A549 (cell line): ENCODE measurements at regions not wholly inside any gene's neighbourhood (a gene's known extent, or its start where the extent isn't known, plus 50 kb on each side); places are given as distances from the start of the nearest gene placed in this dataset.

Source experiments
- ATAC-seq, 2 experiments: fragments of 200-7000 bp in 1 of 2; fragments of >200 bp in 1 of 2; cut with Nextera tagmentation in 1 of 2; cut with Tn5 transposase in 1 of 2; 3 replicates each; pipeline versions ENCODE4 v1.8.0 to v1.9.1; 2018 to 2020; ENCODE audit warnings: mild to moderate bottlenecking in 1 of 2, moderate library complexity in 1 of 2
- CTCF ChIA-PET: fragments of 300-600 bp; sonication (Branson Sonifier 250); formaldehyde crosslinking; extraction: SDS; loops from one replicate; lab custom pipeline; 2021; ENCODE audit warnings: antibody characterized with exemption, inconsistent platforms; lab: Yijun Ruan, JAX
- POLR2A ChIA-PET: fragments of 350-600 bp; formaldehyde crosslinking; extraction: SDS; loops from one replicate; lab custom pipeline; 2021; ENCODE audit warnings: antibody characterized with exemption, inconsistent platforms; lab: Yijun Ruan, JAX
- DNase-seq, 2 experiments: peaks; one replicate each; pipeline versions ENCODE4 v3.0.0 to v3.0.0-alpha.2; 2011 to 2016; ENCODE audit warnings: low read depth in 1 of 2, low spot score in 1 of 2
- FAIRE-seq: peaks from 2 replicates; lab custom pipeline; 2011; peaks lifted over from hg19 to GRCh38; lab: Jason Lieb, UNC
- H3K27ac ChIP-seq, 2 experiments: fragments of >200 bp; sonication (Bioruptor Twin); formaldehyde crosslinking; 3 replicates each; pipeline ENCODE4 v1.5.1; 2016 to 2017
- H3K4me1 ChIP-seq: fragments of >200 bp; sonication (Bioruptor Twin); formaldehyde crosslinking; 3 replicates; pipeline ENCODE4 v1.6.1; 2016
- H3K4me2 ChIP-seq: fragments of >200 bp; sonication (Bioruptor Twin); formaldehyde crosslinking; 3 replicates; pipeline ENCODE4 v1.6.1; 2016
- H3K4me3 ChIP-seq: fragments of >200 bp; sonication (Bioruptor Twin); formaldehyde crosslinking; 3 replicates; pipeline ENCODE4 v1.5.1; 2016
- H3K9me3 ChIP-seq: fragments of >200 bp; sonication (Bioruptor Twin); formaldehyde crosslinking; 3 replicates; pipeline ENCODE4 v1.6.1; 2016
- BCL3 ChIP-seq: fragments of >200 bp; sonication (Bioruptor Twin); formaldehyde crosslinking; IDR thresholded peaks from 3 replicates; pipeline ENCODE4 v1.6.1; 2016
- CTCF ChIP-seq: fragments of >200 bp; sonication (Bioruptor Twin); formaldehyde crosslinking; IDR thresholded peaks from 3 replicates; pipeline ENCODE4 v1.5.1; 2016
- EHF ChIP-seq: fragments of 250-450 bp; sonication (Bioruptor Pico); IDR thresholded peaks from 2 replicates; pipeline ENCODE4 v1.5.0; 2020; ENCODE audit warnings: mild to moderate bottlenecking
- ELK1 ChIP-seq: fragments of 150-350 bp; IDR thresholded peaks from 2 replicates; pipeline ENCODE4 v1.6.1; 2014; ENCODE audit warnings: low read depth, mild to moderate bottlenecking, low read length
- FOSB ChIP-seq: fragments of 250-450 bp; sonication (Bioruptor Pico); IDR thresholded peaks from 2 replicates; pipeline ENCODE4 v1.5.0; 2020; ENCODE audit warnings: mild to moderate bottlenecking, moderate library complexity
- FOSL2 ChIP-seq, 2 experiments: fragments of 450-650 bp in 1 of 2; fragments of >200 bp in 1 of 2; sonication (Bioruptor Twin) in 1 of 2; formaldehyde crosslinking; IDR thresholded peaks; 2 replicates each; pipeline versions ENCODE4 v1.5.0 to v1.6.1; 2016 to 2020; ENCODE audit warnings: mild to moderate bottlenecking in 1 of 2, moderate library complexity in 1 of 2
- FOXS1 ChIP-seq: fragments of 250-450 bp; sonication (Bioruptor Pico); IDR thresholded peaks from 2 replicates; pipeline ENCODE4 v1.5.0; 2020; ENCODE audit warnings: mild to moderate bottlenecking, moderate library complexity
- HEYL ChIP-seq: fragments of 250-450 bp; sonication (Bioruptor Pico); IDR thresholded peaks from 2 replicates; pipeline ENCODE4 v1.8.0; 2021; ENCODE audit warnings: mild to moderate bottlenecking, moderate library complexity
- HOXB5 ChIP-seq: fragments of 250-450 bp; sonication (Bioruptor Pico); IDR thresholded peaks from 2 replicates; pipeline ENCODE4 v1.5.0; 2020; ENCODE audit warnings: mild to moderate bottlenecking, moderate library complexity
- JUN ChIP-seq, 2 experiments: fragments of >200 bp; sonication (Bioruptor Twin); formaldehyde crosslinking; IDR thresholded peaks; 2 replicates in 1 of 2; 3 replicates in 1 of 2; pipeline ENCODE4 v1.6.1; 2016 to 2017
- KDM1A ChIP-seq: fragments of 200-600 bp; sonication (generic); IDR thresholded peaks from 2 replicates; pipeline ENCODE4 v1.6.1; 2016; ENCODE audit warnings: low read depth, mild to moderate bottlenecking
- KDM5A ChIP-seq: fragments of 200-600 bp; sonication (generic); IDR thresholded peaks from 2 replicates; pipeline ENCODE4 v1.6.1; 2016; ENCODE audit warnings: antibody characterized with exemption, mild to moderate bottlenecking
- MAX ChIP-seq: IDR thresholded peaks from 2 replicates; pipeline ENCODE4 v1.6.1; 2012
- NPAS2 ChIP-seq: fragments of 250-450 bp; sonication (Bioruptor Pico); IDR thresholded peaks from 2 replicates; pipeline ENCODE4 v1.8.0; 2022; ENCODE audit warnings: mild to moderate bottlenecking, moderate library complexity, borderline replicate concordance
- PBX3 ChIP-seq: IDR thresholded peaks from 2 replicates; pipeline ENCODE4 v1.6.1; 2012
- RCOR1 ChIP-seq: fragments of 150-350 bp; IDR thresholded peaks from 2 replicates; pipeline ENCODE4 v1.6.1; 2014; ENCODE audit warnings: antibody characterized with exemption, low read length, low read depth
- RFX5 ChIP-seq: fragments of 450-650 bp; IDR thresholded peaks from 2 replicates; pipeline ENCODE4 v1.7.1; 2014; ENCODE audit warnings: antibody characterized with exemption, mild to moderate bottlenecking, moderate library complexity
- SMC3 ChIP-seq: fragments of >200 bp; sonication (Bioruptor Twin); formaldehyde crosslinking; IDR thresholded peaks from 3 replicates; pipeline ENCODE4 v1.6.1; 2018; ENCODE audit warnings: inconsistent platforms
- SREBF2 ChIP-seq: fragments of 450-650 bp; IDR thresholded peaks from 2 replicates; pipeline ENCODE4 v1.6.1; 2014; ENCODE audit warnings: mild to moderate bottlenecking, moderate library complexity
- TP53 ChIP-seq: fragments of 250-450 bp; sonication (Bioruptor Pico); IDR thresholded peaks from 2 replicates; pipeline ENCODE4 v1.5.0; 2021; ENCODE audit warnings: mild to moderate bottlenecking, moderate library complexity
- USF2 ChIP-seq: fragments of 450-650 bp; IDR thresholded peaks from 2 replicates; pipeline ENCODE4 v1.6.1; 2014; ENCODE audit warnings: antibody characterized with exemption
- WGBS: methylation state at CpG from one replicate; pipeline ENCODE4 v1.1.6; 2017; ENCODE audit errors: missing lambda C conversion rate; 5-methylcytosine and 5-hydroxymethylcytosine counted together

GRCh38 chr11:134920851-134921608, 509.0 kb upstream of the B3GAT1 start:
- CTCF ChIA-PET, result no interaction called here
- POLR2A ChIA-PET, result no interaction called here
- no peak for DNase-seq
- 21% methylated on average over 8 of the region's 8 CpGs for WGBS
- Histone ChIP-seq H3K4me1 (no peaks in the 10 kb centered on the region), H3K9me3 (no peaks in the 10 kb centered on the region), H3K4me3 (no peak overlapping the region), H3K27ac (no peak overlapping the region), H3K4me2 (no peak overlapping the region)
- no peak for ATAC-seq
- TF ChIP-seq KDM5A, result no peak
- TF ChIP-seq TP53, result no peak
- TF ChIP-seq FOSB (CRISPR knock-in tag), result no peak
- no peak for TF ChIP-seq ELK1
- TF ChIP-seq EHF, result no peak
- no peak for TF ChIP-seq RFX5
- no peak for TF ChIP-seq KDM1A
- TF ChIP-seq FOXS1 (CRISPR knock-in tag), result no peak
- no peak for TF ChIP-seq USF2
- TF ChIP-seq PBX3, result no peak
- TF ChIP-seq SREBF2, result no peak
- no peak for FAIRE-seq

- no peaks in the 10 kb centered on the region for H3K9me3 ChIP-seq
- H3K4me1 ChIP-seq, result no peaks in the 10 kb centered on the region
- no peak overlapping the region for H3K4me2 ChIP-seq
- ChIA-PET CTCF (no interaction called here), POLR2A (no interaction called here)
- H3K4me3 ChIP-seq, result no peak overlapping the region
- ATAC-seq (no peak), DNase-seq (no peak), FAIRE-seq (no peak)
- H3K27ac ChIP-seq, result no peak overlapping the region
- 7% methylated on average over 9 of the region's 9 CpGs for WGBS
- no peak for TF ChIP-seq SMC3
- TF ChIP-seq TP53, result no peak
- TF ChIP-seq FOSL2 (IDR thresholded peaks at IDR 0.05), result no peak
- no peak for TF ChIP-seq FOSL2 (CRISPR knock-in tag; IDR thresholded peaks at IDR 0.05)
- TF ChIP-seq PBX3, result no peak
- no peak for TF ChIP-seq HEYL (CRISPR knock-in tag)
- TF ChIP-seq ELK1, result no peak
- TF ChIP-seq BCL3, result no peak
- TF ChIP-seq USF2, result no peak
- TF ChIP-seq JUN (IDR thresholded peaks at IDR 0.05), result no peak
- no peak for TF ChIP-seq KDM1A
- TF ChIP-seq RFX5, result no peak
- no peak for TF ChIP-seq MAX
- no peak for TF ChIP-seq RCOR1
- no peak for TF ChIP-seq CTCF
- no peak for TF ChIP-seq HOXB5 (CRISPR knock-in tag)
- no peak for TF ChIP-seq NPAS2
Measured at GRCh38 chr11:134916421-134917213, 504.6 kb upstream of the B3GAT1 start.
